ENCODE measurements at regions not wholly inside any gene's neighbourhood (a gene's known extent, or its start where the extent isn't known, plus 50 kb on each side); places are given as distances from the start of the nearest gene placed in this dataset.

GRCh38 chrX:42704454-42704853 lies 73.5 kb downstream of the PPP1R2C start:
- TF ChIP-seq, protein P1, sequence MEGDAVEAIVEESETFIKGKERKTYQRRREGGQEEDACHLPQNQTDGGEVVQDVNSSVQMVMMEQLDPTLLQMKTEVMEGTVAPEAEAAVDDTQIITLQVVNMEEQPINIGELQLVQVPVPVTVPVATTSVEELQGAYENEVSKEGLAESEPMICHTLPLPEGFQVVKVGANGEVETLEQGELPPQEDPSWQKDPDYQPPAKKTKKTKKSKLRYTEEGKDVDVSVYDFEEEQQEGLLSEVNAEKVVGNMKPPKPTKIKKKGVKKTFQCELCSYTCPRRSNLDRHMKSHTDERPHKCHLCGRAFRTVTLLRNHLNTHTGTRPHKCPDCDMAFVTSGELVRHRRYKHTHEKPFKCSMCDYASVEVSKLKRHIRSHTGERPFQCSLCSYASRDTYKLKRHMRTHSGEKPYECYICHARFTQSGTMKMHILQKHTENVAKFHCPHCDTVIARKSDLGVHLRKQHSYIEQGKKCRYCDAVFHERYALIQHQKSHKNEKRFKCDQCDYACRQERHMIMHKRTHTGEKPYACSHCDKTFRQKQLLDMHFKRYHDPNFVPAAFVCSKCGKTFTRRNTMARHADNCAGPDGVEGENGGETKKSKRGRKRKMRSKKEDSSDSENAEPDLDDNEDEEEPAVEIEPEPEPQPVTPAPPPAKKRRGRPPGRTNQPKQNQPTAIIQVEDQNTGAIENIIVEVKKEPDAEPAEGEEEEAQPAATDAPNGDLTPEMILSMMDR (IDR thresholded peaks at IDR 0.05) = no peak
- TF ChIP-seq POLR2A (IDR thresholded peaks at IDR 0.05) = no peak
